GM18907 (cell line): ENCODE measurements at regions not wholly inside any gene's neighbourhood (a gene's known extent, or its start where the extent isn't known, plus 50 kb on each side); places are given as distances from the start of the nearest gene placed in this dataset.
"Not testable (repeated sequence)": the region's sequence is repeated elsewhere in the genome, so short reads cannot be mapped to it uniquely, and the experiment has no call there.

Experiments
- ATAC-seq: cut with Tn5 transposase; IDR thresholded peaks from one replicate; pipeline ENCODE4 v1.9.1; 2021; ENCODE audit warnings: mild to moderate bottlenecking, moderate library complexity; ENCODE audit not compliant: unreplicated experiment

GRCh38 chr9:103237571-103238109 lies 242.5 kb downstream of the CYLC2 start:
- ATAC-seq = not testable (repeated sequence)

GRCh38 chr9:103242025-103242424 lies 246.9 kb downstream of the CYLC2 start:
- ATAC-seq = no peak

GRCh38 chr9:103242486-103242885 lies 247.4 kb downstream of the CYLC2 start:
- ATAC-seq = no peak

- no peak for ATAC-seq
Measured at GRCh38 chr9:103243553-103243952, 248.4 kb downstream of the CYLC2 start.

- ATAC-seq = no peak
Measured at GRCh38 chr9:103245369-103245768, 250.2 kb downstream of the CYLC2 start.

GRCh38 chr9:103261951-103262350 lies 266.8 kb downstream of the CYLC2 start:
- ATAC-seq = no peak

- ATAC-seq = no peak
Measured at GRCh38 chr9:103266064-103266463, 270.9 kb downstream of the CYLC2 start.

- ATAC-seq = no peak
Measured at GRCh38 chr9:103277240-103277639, 282.1 kb downstream of the CYLC2 start.

- ATAC-seq = no peak
Measured at GRCh38 chr9:103281126-103281525, 286.0 kb downstream of the CYLC2 start.

GRCh38 chr9:103287361-103287760 lies 292.2 kb downstream of the CYLC2 start:
- ATAC-seq = no peak

GRCh38 chr9:103296189-103296588 lies 301.1 kb downstream of the CYLC2 start:
- no peak for ATAC-seq

GRCh38 chr9:103301051-103301450 lies 305.9 kb downstream of the CYLC2 start:
- no peak for ATAC-seq

- no peak for ATAC-seq
Measured at GRCh38 chr9:103304797-103305196, 309.7 kb downstream of the CYLC2 start.

GRCh38 chr9:103319979-103320378 lies 324.8 kb downstream of the CYLC2 start:
- no peak for ATAC-seq

GRCh38 chr9:103323699-103324098 lies 328.6 kb downstream of the CYLC2 start:
- no peak for ATAC-seq

GRCh38 chr9:103335461-103335860 lies 340.3 kb downstream of the CYLC2 start:
- ATAC-seq = no peak

GRCh38 chr9:103355000-103355399 lies 359.9 kb downstream of the CYLC2 start:
- no peak for ATAC-seq

GRCh38 chr9:103357980-103358379 lies 362.8 kb downstream of the CYLC2 start:
- not testable (repeated sequence) for ATAC-seq

- no peak for ATAC-seq
Measured at GRCh38 chr9:103361906-103362305, 366.8 kb downstream of the CYLC2 start.

- ATAC-seq = no peak
Measured at GRCh38 chr9:103362986-103363385, 367.9 kb downstream of the CYLC2 start.

- no peak for ATAC-seq
Measured at GRCh38 chr9:103364753-103365152, 369.6 kb downstream of the CYLC2 start.

- no peak for ATAC-seq
Measured at GRCh38 chr9:103371152-103371551, 376.0 kb downstream of the CYLC2 start.

GRCh38 chr9:103372828-103373227 lies 377.7 kb downstream of the CYLC2 start:
- ATAC-seq = no peak
